ENCODE measurements at regions not wholly inside any gene's neighbourhood (a gene's known extent, or its start where the extent isn't known, plus 50 kb on each side); places are given as distances from the start of the nearest gene placed in this dataset.

DNA sequence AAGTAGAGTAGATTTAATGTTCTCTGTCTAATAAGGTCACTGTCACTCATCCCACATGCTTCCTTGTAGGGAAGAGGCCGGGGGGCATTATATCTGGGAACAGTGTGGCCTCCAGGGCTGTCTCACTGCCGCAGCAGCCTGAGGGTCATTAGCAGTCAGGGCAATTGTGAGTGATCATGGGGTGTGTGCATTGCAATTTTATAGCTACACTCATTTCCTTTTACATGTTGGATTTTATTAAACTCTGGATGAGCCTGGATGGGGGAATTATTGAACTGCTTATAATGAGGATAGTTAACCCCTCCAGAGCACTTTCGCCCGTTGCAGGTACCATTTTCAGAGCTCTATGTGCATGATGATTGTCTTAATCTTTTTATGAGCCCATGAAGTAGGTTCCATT lies 60.9 kb upstream of the DISP3 start:
- intact Hi-C loops (cut with DNase I; ENCODE audit: low total_unique reads): no loop called here
- H3K4me1 ChIP-seq: no peaks in the 10 kb centered on the region
- no peak overlapping the region for H3K27ac ChIP-seq
- TF ChIP-seq CTCF (IDR thresholded peaks at IDR 0.05): no peak
- H3K27me3 ChIP-seq: peaks cover 0 to 62% of the 10 kb centered on the region in 2 donors
- DNase-seq: no peak
- H3K36me3 ChIP-seq: no peaks in the 10 kb centered on the region
- H3K4me3 ChIP-seq: no peak overlapping the region
- no peaks in the 10 kb centered on the region for H3K9me3 ChIP-seq

GRCh38 chr1:11421443-11421842 lies 57.5 kb upstream of the DISP3 start:
- H3K4me1 ChIP-seq: no peaks in the 10 kb centered on the region
- intact Hi-C loops (cut with DNase I; ENCODE audit: low total_unique reads): no loop called here
- DNase-seq: no peak
- H3K36me3 ChIP-seq: no peaks in the 10 kb centered on the region
- TF ChIP-seq CTCF (IDR thresholded peaks at IDR 0.05): no peak
- no peak overlapping the region for H3K27ac ChIP-seq
- peaks cover 0 to 45% of the 10 kb centered on the region in 2 donors for H3K27me3 ChIP-seq
- H3K4me3 ChIP-seq: no peak overlapping the region
- no peaks in the 10 kb centered on the region for H3K9me3 ChIP-seq

DNA sequence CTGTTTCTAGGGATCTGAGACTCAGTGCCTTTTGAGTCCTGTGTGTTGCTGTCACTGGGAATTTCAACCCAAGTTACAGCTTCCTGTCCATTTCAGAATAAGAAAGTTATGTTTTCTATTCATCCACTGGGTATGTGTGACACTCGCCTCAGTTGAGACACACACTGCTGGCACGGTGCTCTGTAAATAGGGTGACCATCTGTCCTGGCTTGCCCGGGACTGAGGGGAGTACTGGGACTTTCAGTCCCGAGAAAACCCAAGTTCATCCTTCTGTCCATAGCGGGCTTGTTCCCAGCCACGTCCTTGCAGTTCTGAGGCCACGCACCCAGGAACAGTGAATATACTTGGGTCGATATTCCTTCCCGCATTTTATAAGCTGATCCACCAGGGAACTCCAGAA lies 56.3 kb upstream of the DISP3 start:
- H3K36me3 ChIP-seq: no peaks in the 10 kb centered on the region
- H3K9me3 ChIP-seq: no peaks in the 10 kb centered on the region
- H3K4me3 ChIP-seq: no peak overlapping the region
- intact Hi-C loops (cut with DNase I; ENCODE audit: low total_unique reads): no loop called here
- H3K27me3 ChIP-seq: peaks cover 0 to 44% of the 10 kb centered on the region in 2 donors
- no peak overlapping the region for H3K27ac ChIP-seq
- no peaks in the 10 kb centered on the region for H3K4me1 ChIP-seq
- no peak for DNase-seq
- TF ChIP-seq CTCF (IDR thresholded peaks at IDR 0.05): no peak

GRCh38 chr1:11426617-11427016 lies 52.3 kb upstream of the DISP3 start:
- no peak overlapping the region for H3K4me3 ChIP-seq
- H3K27ac ChIP-seq: no peak overlapping the region
- no peaks in the 10 kb centered on the region for H3K4me1 ChIP-seq
- peaks cover 0 to 33% of the 10 kb centered on the region in 2 donors for H3K27me3 ChIP-seq
- intact Hi-C loops (cut with DNase I; ENCODE audit: low total_unique reads): no loop called here
- H3K9me3 ChIP-seq: no peaks in the 10 kb centered on the region
- TF ChIP-seq CTCF (IDR thresholded peaks at IDR 0.05): no peak
- DNase-seq: no peak
- H3K36me3 ChIP-seq: no peaks in the 10 kb centered on the region

DNA sequence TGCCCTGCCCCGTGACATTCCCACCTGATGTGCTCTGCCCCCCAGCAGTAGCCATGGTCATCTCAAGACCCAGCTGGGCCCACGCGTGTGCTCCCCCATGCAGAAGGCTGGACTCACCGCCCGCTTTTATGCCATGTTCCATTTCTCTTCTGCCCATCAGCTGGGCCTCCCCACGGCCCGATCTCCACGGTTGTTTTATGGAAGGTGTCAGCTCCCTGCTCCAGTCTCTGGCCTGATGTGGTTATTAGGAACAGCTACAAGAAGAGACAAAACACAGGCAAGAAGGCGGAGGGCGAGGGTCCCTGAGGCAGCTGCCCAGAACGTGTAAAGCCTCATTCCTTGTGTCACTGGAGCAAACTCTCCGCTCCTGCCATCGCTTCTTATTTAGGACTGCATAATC lies 50.2 kb upstream of the DISP3 start:
- H3K9me3 ChIP-seq: no peaks in the 10 kb centered on the region
- no peak for TF ChIP-seq CTCF (IDR thresholded peaks at IDR 0.05)
- H3K27me3 ChIP-seq: peaks cover 0 to 31% of the 10 kb centered on the region in 2 donors
- intact Hi-C loops (cut with DNase I; ENCODE audit: low total_unique reads): no loop called here
- H3K27ac ChIP-seq: no peak overlapping the region
- H3K4me3 ChIP-seq: no peak overlapping the region
- H3K4me1 ChIP-seq: no peaks in the 10 kb centered on the region
- DNase-seq: no peak
- no peaks in the 10 kb centered on the region for H3K36me3 ChIP-seq

Measured in tibial artery (tissue), 4 donors.